MG63 (cell line): ENCODE measurements at regions not wholly inside any gene's neighbourhood (a gene's known extent, or its start where the extent isn't known, plus 50 kb on each side); places are given as distances from the start of the nearest gene placed in this dataset.
A peak's percentile ranks its signal among the peaks of the same experiment; 100 is the strongest.

Source experiments
- DNase-seq: peaks from one replicate; pipeline ENCODE4 v3.0.0-alpha.2; 2020
- H3K27me3 ChIP-seq: fragments of 250-450 bp; sonication (Bioruptor Pico); 2 replicates; pipeline ENCODE4 v1.5.1; 2020; ENCODE audit warnings: mild to moderate bottlenecking, moderate library complexity
- H3K36me3 ChIP-seq: fragments of 250-450 bp; sonication (Bioruptor Pico); 2 replicates; pipeline ENCODE4 v1.5.1; 2020; ENCODE audit warnings: mild to moderate bottlenecking, moderate library complexity
- H3K4me3 ChIP-seq: fragments of 250-450 bp; sonication (Bioruptor Pico); 2 replicates; pipeline ENCODE4 v1.5.1; 2020; ENCODE audit warnings: mild to moderate bottlenecking, moderate library complexity
- H3K9me3 ChIP-seq: fragments of 250-450 bp; sonication (Bioruptor Pico); 2 replicates; pipeline ENCODE4 v1.5.1; 2020; ENCODE audit warnings: mild to moderate bottlenecking, moderate library complexity

DNA sequence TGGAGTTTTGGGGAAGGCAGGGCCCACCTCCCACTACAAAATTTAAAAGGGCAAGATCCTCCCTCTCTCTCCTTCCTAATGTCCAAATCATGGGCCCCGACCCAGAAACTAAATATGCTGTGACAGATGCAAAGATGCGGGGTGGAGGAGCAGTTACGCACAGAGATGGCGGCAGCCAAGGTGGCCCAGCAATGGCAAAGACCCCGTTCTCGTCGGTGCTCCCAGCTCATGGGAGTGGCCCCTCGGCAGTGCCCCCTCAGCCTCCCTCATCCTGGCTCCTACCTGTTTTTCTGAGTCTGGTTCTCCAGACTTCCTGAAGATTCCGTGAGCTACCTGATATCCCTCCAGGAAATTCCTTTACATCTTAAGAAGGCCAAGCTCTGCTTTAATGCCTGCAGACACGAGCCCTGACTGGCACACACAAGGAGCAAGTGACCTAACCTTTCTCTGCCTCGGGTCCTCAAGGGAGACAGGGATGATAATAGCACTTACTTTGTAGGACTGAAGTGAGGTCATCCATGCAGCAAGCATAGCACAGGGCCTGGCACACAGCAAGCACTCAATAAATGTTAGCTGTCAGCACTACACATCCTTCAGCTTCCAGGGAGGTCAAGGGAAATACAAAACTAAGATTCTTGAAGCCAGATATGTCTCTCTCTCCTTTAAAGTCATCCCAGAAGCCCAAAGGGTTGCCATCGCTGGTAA, 103.5 kb downstream of the LSM3 start:
- Histone ChIP-seq H3K4me3 (no peak overlapping the region), H3K9me3 (no peaks in the 10 kb centered on the region), H3K27me3 (no peaks in the 10 kb centered on the region), H3K36me3 (no peaks in the 10 kb centered on the region)
- no peak for DNase-seq

DNA sequence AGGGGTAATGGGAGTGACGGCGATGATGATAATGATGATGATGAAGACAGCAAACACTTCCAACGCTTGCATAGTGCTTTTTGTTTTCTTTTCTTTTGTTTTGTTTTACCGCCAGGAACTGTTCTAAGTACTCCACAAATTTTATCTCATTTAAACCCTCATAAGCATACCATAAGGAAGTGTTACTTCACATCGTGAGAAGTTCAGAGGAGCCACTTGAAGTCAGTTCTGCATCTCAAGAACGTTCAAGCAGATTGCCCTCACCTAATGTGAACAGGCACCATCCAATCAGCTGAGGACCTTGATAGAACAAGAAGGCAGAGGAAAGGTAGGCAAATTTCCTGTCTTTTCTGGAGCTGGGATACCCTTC, 104.1 kb downstream of the LSM3 start:
- Histone ChIP-seq H3K9me3 (no peaks in the 10 kb centered on the region), H3K36me3 (no peaks in the 10 kb centered on the region), H3K4me3 (no peak overlapping the region), H3K27me3 (no peaks in the 10 kb centered on the region)
- no peak for DNase-seq

DNA sequence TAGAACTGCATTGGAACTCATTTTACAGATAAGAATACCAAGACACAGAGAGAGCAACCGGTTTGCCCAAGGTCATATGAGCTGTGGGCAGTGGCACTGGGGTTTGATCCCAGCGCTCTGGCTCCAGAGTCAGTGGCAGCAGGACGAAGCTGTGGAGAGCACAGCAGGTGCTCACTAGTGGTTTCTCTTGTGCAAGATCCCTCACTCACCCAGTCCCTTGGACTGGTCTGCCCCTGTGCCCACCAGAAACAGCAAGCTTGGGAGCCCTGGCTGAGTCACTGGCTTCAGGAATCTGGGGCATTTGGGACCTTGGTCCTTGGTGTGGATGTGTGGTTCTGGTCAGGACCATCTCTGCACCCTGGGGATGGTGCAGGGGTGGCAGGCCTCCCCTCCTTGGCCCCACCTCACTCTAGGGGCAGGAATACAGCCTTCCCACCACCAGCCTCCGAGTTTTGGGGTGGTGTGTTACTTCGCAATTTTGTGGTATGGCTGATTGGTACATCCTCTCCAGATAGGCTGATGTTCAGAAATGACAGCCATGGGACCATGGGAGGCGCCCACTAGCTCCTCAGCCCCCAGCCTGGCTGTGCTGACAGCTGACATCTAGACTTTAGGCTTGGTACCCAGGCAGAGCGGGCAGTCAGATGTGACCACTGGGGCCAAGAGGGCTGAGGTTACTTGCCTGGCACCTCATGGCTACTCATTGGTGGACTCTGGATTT, 104.6 kb downstream of the LSM3 start:
- no peaks in the 10 kb centered on the region for H3K36me3 ChIP-seq
- DNase-seq: no peak
- H3K27me3 ChIP-seq: no peaks in the 10 kb centered on the region
- H3K4me3 ChIP-seq: no peak overlapping the region
- no peaks in the 10 kb centered on the region for H3K9me3 ChIP-seq

DNA sequence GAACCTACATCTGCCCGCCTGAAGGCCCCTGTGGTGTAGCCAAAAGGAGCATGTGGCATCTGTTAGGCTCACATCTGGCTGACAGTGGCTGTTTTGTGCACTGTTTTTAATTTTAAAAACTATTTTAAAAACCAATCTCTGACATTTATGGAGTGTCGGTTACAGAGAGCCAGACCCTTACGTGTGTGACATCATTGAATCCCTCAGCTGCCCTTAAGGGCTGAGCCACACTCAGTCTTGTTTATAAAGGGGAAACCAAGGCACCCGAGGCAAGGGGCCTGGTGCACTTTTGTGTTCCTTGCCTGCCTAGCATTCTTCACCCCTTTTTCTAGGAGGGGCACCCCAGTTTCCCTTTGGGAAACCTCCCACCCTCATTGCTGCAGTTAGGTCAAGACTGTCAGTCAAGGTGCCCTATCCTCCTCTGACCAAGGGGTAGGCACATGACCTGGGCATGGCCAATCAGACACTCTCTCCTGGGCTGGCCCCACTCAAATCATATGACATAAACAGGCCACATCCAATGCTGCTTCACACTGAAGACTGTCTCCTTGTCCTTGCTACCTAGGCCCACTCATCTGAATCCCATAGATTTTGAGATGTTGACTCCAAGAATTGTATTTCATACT, 105.3 kb downstream of the LSM3 start:
- no peak overlapping the region for H3K4me3 ChIP-seq
- H3K36me3 ChIP-seq: no peaks in the 10 kb centered on the region
- no peaks in the 10 kb centered on the region for H3K27me3 ChIP-seq
- no peak for DNase-seq
- no peaks in the 10 kb centered on the region for H3K9me3 ChIP-seq

DNA sequence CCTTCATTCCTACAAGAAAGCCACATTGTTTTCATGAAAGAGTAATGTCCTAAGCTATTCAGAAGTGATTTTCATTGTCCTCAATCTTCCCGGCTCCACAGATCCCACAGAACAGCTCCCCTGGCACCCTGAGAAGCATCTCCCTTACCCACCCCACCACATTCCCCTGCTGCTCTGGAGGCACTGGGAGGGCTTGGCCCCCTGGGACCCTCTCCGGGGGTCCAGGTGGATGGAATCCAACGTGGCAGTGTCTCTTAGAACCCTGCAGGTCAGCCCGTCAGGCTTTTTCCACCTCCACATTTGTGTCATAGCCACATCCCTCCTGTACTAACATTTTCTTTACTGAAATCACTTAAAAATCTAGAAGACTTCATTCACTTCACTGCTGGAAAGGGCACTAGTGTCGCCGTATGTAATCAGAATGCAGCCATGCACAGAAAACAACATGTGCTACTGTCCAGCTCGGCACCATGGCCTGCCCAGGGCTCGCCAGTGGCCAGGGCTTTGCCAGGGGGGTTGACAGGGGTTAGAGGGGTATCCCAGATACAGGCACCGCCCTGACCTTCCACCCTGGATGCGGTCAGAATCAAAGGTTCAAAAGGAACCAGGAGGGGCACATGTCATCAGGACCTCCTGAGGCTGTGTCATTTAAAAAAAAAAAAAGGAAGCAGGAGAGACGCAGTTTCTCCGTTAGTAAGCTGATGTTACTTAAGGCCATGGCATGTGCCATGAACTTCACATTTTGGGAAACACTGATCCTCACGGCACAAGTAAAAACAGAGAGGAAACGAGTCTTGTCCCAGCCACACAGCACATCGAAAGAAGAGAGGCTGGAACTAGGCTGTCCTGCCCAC, 106.3 kb downstream of the LSM3 start:
- H3K4me3 ChIP-seq: no peak overlapping the region
- no peaks in the 10 kb centered on the region for H3K9me3 ChIP-seq
- DNase-seq: no peak
- no peaks in the 10 kb centered on the region for H3K27me3 ChIP-seq
- no peaks in the 10 kb centered on the region for H3K36me3 ChIP-seq

DNA sequence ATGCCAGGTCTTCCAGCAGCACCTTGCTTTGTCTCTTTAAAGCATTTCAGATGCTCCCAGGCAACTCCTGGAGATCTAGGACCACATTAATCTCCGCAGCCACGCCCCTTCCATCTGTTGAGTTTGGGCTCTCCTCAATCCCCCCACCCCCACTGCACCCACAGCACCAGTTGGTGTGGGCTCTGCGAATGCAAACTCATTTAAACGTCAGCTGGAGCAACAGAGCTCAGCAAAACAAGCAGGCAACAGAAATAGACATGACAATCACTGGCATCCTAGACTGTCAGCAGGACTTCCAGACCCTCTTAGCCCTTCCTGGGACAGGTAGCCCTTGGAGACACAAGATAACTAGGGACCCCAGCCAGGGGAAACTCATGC, 106.9 kb downstream of the LSM3 start:
- no peak for DNase-seq
- H3K27me3 ChIP-seq: no peaks in the 10 kb centered on the region
- no peaks in the 10 kb centered on the region for H3K9me3 ChIP-seq
- no peaks in the 10 kb centered on the region for H3K36me3 ChIP-seq
- H3K4me3 ChIP-seq: no peak overlapping the region

DNA sequence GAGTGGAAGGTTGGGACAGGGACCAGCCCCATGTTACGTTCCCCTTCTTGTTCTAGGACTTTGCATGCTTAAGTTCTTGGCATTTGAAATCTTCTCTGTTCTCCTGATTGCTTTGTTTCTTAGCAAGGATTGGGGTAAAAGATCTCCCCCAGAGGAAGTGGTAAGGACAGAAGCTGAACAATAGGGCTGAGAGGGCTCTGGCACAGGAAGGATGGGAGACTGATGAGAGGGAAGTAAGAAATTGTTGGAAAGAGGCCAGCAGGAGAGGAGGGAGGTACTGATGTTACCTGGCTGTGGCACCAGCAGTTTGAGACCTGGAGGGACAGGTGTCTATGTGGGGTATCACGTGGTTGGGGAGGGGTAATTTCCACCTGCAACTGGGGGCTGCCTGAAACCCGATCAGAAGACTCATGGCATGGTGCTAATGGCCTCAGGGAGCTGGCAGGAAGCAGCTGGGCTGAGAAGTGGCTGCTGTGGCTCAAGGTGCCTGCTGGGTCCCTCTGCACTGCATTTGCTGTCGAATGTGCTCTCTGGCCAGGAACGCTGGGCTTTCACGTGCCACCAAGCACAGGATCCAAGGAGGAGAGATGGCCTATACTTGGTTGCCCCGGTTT, 108.4 kb downstream of the LSM3 start:
- no peaks in the 10 kb centered on the region for H3K9me3 ChIP-seq
- H3K27me3 ChIP-seq: no peaks in the 10 kb centered on the region
- H3K4me3 ChIP-seq: no peak overlapping the region
- no peaks in the 10 kb centered on the region for H3K36me3 ChIP-seq
- DNase-seq: no peak

DNA sequence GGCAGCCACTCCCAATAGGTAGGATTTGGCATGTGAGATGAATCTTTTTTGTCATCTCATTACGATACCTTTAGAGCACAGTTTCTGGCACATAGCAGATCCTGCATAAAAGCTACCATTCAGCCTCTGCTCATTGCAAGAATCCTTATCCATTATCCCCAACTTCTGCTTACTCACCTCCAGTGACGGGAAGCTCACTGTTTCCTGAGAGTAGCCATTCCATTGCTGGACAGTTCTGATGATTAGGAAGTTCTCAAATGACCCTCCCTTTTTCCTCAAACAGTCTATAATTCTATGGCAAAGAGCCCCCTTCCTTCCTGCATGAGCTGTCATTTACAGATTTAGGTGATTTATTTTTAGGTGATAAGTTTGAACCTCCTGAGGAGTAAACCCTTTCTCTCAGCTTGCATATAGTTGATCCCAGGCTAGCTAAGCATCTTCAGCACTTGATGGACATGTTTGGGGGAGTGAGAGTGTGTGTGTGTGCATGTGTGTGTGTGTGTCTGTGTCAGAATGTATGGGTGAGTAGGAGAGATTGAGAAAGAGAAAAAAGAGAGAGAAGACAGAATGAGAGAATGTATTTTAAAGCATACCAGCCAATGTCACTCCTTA, 109.7 kb downstream of the LSM3 start:
- no peaks in the 10 kb centered on the region for H3K27me3 ChIP-seq

DNA sequence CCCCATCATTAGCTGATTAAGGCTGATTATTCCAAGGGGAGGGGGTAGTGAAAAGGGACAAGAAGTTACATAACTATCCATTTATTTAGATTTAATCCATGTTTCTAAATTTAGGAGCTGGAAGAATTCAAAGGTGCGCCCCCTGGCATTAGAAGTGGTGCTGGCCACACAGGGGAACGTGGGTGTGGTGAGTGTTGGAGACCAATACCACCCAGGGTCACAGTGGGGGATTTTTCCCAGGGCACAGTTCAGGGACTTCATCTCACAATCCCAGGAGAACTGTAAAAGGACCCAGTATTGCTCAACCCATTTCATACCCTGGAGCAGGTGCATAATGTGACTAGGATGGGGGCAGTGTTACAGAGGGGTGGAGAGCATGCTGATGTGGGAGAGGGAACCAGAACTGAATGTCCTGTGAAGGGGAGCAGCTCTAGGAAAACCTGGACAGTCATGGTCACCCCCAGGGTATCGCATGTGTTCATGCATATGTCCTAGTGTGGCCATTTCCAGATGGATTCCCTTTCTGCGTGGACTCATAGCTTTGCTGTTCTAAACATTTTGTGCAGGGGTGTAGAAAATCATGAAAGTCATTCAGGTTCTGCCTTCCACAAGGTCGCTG, 110.3 kb downstream of the LSM3 start:
- Histone ChIP-seq H3K4me3 (no peak overlapping the region), H3K9me3 (no peaks in the 10 kb centered on the region), H3K36me3 (no peaks in the 10 kb centered on the region), H3K27me3 (no peaks in the 10 kb centered on the region)
- no peak for DNase-seq

More for the DNA sequence above, 109.7 kb downstream of the LSM3 start:
- DNase-seq: no peak
- Histone ChIP-seq H3K4me3 (no peak overlapping the region), H3K36me3 (no peaks in the 10 kb centered on the region), H3K9me3 (no peaks in the 10 kb centered on the region)

DNA sequence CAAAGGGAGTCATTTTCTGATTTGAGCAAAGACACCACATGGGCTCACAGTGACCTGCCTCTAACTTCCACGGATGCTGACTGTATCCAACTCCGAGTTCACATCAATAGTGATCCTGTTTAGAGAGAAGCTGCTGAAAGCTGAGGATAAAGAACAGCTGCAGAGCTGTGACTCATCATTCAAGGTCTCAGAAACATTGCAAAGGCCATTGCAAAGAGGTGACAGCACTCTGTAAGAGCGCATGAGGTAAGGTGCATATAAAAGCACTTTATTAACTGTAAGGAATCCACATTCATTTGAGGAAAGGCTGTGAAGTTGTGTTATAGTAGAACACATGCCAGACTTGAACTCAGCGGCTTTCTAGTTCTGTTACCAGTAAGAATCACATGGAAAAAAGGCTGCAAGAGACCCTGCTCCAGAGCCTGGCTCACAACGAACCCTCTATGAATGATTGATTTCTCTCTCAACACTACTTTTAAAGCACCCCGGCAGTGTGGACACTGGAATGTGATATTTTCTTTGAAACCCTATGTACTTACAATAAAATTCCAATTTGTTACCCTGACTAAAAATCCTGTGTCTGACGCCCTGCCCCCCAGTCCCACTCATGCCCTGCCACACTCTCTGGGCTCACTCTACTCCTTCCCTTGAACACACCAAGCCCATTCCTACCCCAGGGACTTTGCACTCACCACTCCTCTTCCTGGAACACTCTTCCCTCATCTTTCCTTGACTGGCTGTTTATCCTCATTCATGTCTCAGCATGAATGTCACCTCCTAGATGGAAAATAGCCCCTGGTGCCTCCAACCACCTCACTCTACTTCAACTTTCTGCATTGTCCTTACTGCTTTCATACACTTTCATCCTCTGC, 111.2 kb downstream of the LSM3 start:
- peak; percentile 5 for DNase-seq
- no peaks in the 10 kb centered on the region for H3K27me3 ChIP-seq
- no peak overlapping the region for H3K4me3 ChIP-seq
- H3K9me3 ChIP-seq: no peaks in the 10 kb centered on the region
- H3K36me3 ChIP-seq: no peaks in the 10 kb centered on the region

DNA sequence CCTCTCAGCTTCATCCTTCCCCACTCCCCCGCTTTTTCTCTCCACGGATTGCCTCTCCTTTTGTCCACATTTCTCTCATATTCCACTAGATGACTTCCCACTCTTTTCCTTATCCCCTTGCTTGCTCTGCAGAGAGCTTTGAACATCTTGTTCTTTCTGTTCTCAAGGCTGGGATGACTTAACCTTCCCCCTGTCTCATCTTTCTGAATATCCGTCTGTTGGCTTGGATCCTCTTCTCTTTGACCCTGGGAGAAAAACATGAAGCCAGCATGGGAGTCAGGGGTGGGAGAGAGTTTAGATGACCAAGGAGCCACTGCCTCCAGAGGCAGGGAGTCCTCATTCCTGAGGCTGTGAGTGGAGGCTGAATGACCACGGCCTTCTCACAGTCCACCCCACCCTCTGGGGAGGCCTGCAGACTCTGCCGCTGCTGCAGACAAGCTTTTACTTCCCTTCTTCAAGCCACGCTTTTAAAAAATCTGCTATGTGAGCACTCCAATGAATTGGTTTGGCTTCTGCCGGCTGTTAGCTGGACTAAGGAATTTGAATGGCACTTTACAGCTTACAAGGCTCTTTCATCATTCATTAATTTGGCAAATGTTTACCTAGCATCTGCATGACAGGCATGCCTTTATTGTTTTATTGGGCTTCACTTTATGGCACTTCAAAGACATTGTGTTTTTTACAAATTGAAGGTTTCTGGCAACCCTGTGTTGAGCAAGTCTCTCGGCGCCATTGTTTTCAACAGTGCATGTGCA, 111.6 kb upstream of the SLC6A6 start:
- Histone ChIP-seq H3K4me3 (no peak overlapping the region), H3K9me3 (no peaks in the 10 kb centered on the region), H3K27me3 (no peaks in the 10 kb centered on the region), H3K36me3 (no peaks in the 10 kb centered on the region)
- DNase-seq: no peak

DNA sequence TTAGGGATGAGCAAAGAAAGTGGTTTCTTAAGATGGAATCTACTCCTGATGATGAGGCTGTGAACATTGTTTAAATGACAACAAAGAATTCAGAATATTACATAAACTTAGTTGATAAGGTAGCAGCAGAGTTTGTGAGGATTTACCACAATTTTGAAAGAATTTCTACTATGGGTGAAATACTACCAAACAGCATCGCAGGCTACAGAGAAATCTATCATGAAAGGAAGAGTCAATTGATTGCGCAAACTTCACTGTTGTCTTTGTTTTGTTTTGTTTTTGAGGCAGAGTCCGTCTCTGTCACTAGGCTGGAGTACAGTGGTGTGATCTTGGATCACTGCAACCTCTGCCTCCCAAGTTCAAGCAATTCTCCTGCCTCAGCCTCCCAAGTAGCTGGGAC, 107.4 kb upstream of the SLC6A6 start:
- no peaks in the 10 kb centered on the region for H3K36me3 ChIP-seq
- no peaks in the 10 kb centered on the region for H3K27me3 ChIP-seq
- no peak overlapping the region for H3K4me3 ChIP-seq
- no peaks in the 10 kb centered on the region for H3K9me3 ChIP-seq
- no peak for DNase-seq

DNA sequence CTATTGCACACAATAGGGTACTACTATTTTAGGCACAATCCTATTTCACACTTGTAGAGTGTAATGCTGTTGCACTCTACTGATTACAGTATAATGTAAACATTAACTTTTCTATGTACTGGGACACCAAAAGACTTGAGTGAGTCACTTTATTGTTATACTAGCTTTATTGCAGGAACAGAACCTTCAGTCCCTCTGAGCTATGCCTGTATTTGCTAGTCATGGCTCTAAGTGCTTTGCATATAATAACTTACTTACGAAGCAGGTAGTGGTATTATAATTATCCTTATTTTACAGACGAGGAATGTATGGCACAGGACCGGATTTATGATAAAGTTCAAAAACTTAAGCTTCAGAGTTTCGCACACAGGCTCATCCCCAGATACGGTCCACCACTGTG, 106.6 kb upstream of the SLC6A6 start:
- H3K27me3 ChIP-seq: no peaks in the 10 kb centered on the region
- DNase-seq: no peak

DNA sequence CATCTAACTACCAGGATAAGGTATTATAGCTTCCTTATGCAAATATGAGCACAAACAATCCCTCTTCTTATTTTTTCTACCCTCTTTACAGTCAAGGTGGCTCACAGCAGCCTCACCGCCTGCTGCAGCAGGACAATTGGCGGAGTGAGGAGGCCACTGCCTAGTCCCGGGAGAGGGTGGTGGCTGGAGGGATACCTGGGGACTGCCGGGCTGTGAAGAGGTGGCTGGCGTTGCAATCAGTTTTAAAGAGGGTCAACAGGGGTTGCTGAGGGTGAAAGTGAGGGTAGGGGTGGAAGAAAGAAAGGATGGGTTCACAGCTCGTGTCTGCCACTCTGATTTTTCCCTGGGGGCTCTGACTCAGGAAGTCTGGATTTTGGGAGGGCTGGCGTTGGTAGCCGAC, 105.1 kb upstream of the SLC6A6 start:
- DNase-seq: no peak

More for the DNA sequence above, 106.6 kb upstream of the SLC6A6 start:
- Histone ChIP-seq H3K36me3 (no peaks in the 10 kb centered on the region), H3K9me3 (no peaks in the 10 kb centered on the region), H3K4me3 (no peak overlapping the region)

More for the DNA sequence above, 105.1 kb upstream of the SLC6A6 start:
- Histone ChIP-seq H3K4me3 (no peak overlapping the region), H3K36me3 (no peaks in the 10 kb centered on the region), H3K9me3 (no peaks in the 10 kb centered on the region), H3K27me3 (no peaks in the 10 kb centered on the region)
